Kasumi-1 (cell line): ENCODE measurements at regions not wholly inside any gene's neighbourhood (a gene's known extent, or its start where the extent isn't known, plus 50 kb on each side); places are given as distances from the start of the nearest gene placed in this dataset.

Experiments
- DNase-seq, 2 experiments: peaks; one replicate each; lab custom pipeline; 2025; lab: John Stamatoyannopoulos, UW

GRCh38 chr18:22355598-22355997 is 62.1 kb downstream of the CTAGE1 start:
- no peak for DNase-seq

GRCh38 chr18:22355069-22355468 is 62.6 kb downstream of the CTAGE1 start:
- no peak for DNase-seq

- DNase-seq = no peak
These were observed 67.7 kb downstream of the CTAGE1 start for GRCh38 chr18:22349966-22350365.

- DNase-seq = no peak
These were observed 68.3 kb downstream of the CTAGE1 start for GRCh38 chr18:22349317-22349898.

- no peak for DNase-seq
These were observed 69.0 kb downstream of the CTAGE1 start for GRCh38 chr18:22348521-22349316.

- no peak for DNase-seq
These were observed 69.9 kb downstream of the CTAGE1 start for GRCh38 chr18:22347606-22348511.

- no peak for DNase-seq
These were observed 70.6 kb downstream of the CTAGE1 start for GRCh38 chr18:22346953-22347605.

- peak; percentile 10 to 38 for DNase-seq
These were observed 71.2 kb downstream of the CTAGE1 start for GRCh38 chr18:22346401-22346952.

GRCh38 chr18:22345718-22346117 is 72.0 kb downstream of the CTAGE1 start:
- DNase-seq = no peak

- peak in 1 of 2 experiments; percentile 3 for DNase-seq
These were observed 72.6 kb downstream of the CTAGE1 start for GRCh38 chr18:22344908-22345670.

- no peak for DNase-seq
These were observed 73.3 kb downstream of the CTAGE1 start for GRCh38 chr18:22344445-22344844.

- no peak for DNase-seq
These were observed 74.1 kb downstream of the CTAGE1 start for GRCh38 chr18:22343613-22344012.

GRCh38 chr18:22342625-22343024 is 75.1 kb downstream of the CTAGE1 start:
- no peak for DNase-seq

- DNase-seq = no peak
These were observed 77.4 kb downstream of the CTAGE1 start for GRCh38 chr18:22340331-22340730.

- no peak for DNase-seq
These were observed 77.8 kb downstream of the CTAGE1 start for GRCh38 chr18:22339913-22340312.

GRCh38 chr18:22337833-22338232 is 79.9 kb downstream of the CTAGE1 start:
- peak in 1 of 2 experiments; percentile 4 for DNase-seq

- DNase-seq = no peak
These were observed 80.4 kb downstream of the CTAGE1 start for GRCh38 chr18:22337306-22337705.

GRCh38 chr18:22336406-22336805 is 81.3 kb downstream of the CTAGE1 start:
- no peak for DNase-seq

- DNase-seq = no peak
These were observed 82.0 kb downstream of the CTAGE1 start for GRCh38 chr18:22335731-22336198.

GRCh38 chr18:22334567-22334966 is 83.1 kb downstream of the CTAGE1 start:
- DNase-seq = no peak

- DNase-seq = peak; percentile 16 to 44
These were observed 85.1 kb downstream of the CTAGE1 start for GRCh38 chr18:22332590-22332989.
